Peyer's patch (tissue), 4 donors: ENCODE measurements at regions not wholly inside any gene's neighbourhood (a gene's known extent, or its start where the extent isn't known, plus 50 kb on each side); places are given as distances from the start of the nearest gene placed in this dataset.

Source experiments
- POLR2A ChIP-seq, 2 donors: fragments of 450-650 bp; IDR thresholded peaks; one replicate each; pipeline ENCODE4 v1.5.1; 2017; ENCODE audit warnings: antibody characterized with exemption in 2 of 2, mild to moderate bottlenecking in 2 of 2, moderate library complexity in 2 of 2
- TF ChIP-seq, protein P1 (sequence below), 6 experiments: fragments of 450-650 bp in 4 of 6; fragments of 200-600 bp in 2 of 6; sonication (generic) in 1 of 6; IDR thresholded peaks; one replicate each; pipeline ENCODE4 v1.5.1; 2017 to 2019; ENCODE audit warnings: antibody characterized with exemption in 6 of 6, mild to moderate bottlenecking in 3 of 6, moderate library complexity in 1 of 6

DNA sequence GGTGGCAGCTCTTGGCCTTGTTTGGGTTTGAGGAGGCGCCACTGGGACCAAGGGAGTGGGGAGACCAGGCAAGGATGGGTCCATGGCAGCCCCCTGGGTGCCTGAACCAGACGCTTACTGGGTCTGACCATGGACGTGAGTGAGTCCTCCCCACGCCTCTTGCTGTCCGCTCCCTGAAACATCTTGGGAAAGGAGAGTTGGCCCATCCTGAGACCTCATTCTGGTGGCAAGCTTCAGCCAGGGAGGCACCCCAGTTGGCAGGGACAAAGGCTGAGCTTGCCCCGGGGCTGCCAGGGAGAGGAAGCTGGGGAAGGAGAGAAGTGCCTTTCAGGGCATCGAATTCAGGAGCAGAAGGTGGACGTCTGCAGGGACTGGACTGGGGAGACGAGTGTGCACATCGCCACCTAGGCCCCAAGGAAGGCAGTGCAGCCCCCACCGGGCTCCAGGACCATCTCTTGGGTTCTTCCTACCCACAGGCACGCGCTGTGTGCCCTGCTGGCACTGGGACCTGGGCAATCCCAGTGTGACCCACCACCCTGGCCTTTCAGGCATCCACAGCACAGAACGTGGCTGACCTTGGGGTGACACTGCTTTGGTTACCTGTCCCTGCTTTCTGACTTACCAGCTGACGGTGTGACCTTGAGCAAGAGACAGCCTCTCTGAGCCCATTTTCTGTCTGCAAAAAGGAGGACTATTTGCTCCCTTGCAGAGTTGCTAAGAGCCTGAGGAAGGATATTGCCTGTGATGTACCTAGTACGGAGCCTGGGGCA lies 132.9 kb upstream of the WNT4 start:
- TF ChIP-seq, protein P1, sequence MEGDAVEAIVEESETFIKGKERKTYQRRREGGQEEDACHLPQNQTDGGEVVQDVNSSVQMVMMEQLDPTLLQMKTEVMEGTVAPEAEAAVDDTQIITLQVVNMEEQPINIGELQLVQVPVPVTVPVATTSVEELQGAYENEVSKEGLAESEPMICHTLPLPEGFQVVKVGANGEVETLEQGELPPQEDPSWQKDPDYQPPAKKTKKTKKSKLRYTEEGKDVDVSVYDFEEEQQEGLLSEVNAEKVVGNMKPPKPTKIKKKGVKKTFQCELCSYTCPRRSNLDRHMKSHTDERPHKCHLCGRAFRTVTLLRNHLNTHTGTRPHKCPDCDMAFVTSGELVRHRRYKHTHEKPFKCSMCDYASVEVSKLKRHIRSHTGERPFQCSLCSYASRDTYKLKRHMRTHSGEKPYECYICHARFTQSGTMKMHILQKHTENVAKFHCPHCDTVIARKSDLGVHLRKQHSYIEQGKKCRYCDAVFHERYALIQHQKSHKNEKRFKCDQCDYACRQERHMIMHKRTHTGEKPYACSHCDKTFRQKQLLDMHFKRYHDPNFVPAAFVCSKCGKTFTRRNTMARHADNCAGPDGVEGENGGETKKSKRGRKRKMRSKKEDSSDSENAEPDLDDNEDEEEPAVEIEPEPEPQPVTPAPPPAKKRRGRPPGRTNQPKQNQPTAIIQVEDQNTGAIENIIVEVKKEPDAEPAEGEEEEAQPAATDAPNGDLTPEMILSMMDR (IDR thresholded peaks at IDR 0.05): peak in 4 of 6 experiments; percentile 53 to 75 (median 71)
- TF ChIP-seq POLR2A (IDR thresholded peaks at IDR 0.05): no peak
